GDM1 (cell line): ENCODE measurements at regions not wholly inside any gene's neighbourhood (a gene's known extent, or its start where the extent isn't known, plus 50 kb on each side); places are given as distances from the start of the nearest gene placed in this dataset.
A peak's percentile ranks its signal among the peaks of the same experiment; 100 is the strongest.

Experiments used
- DNase-seq: peaks from one replicate; lab custom pipeline; 2025; lab: John Stamatoyannopoulos, UW

DNA sequence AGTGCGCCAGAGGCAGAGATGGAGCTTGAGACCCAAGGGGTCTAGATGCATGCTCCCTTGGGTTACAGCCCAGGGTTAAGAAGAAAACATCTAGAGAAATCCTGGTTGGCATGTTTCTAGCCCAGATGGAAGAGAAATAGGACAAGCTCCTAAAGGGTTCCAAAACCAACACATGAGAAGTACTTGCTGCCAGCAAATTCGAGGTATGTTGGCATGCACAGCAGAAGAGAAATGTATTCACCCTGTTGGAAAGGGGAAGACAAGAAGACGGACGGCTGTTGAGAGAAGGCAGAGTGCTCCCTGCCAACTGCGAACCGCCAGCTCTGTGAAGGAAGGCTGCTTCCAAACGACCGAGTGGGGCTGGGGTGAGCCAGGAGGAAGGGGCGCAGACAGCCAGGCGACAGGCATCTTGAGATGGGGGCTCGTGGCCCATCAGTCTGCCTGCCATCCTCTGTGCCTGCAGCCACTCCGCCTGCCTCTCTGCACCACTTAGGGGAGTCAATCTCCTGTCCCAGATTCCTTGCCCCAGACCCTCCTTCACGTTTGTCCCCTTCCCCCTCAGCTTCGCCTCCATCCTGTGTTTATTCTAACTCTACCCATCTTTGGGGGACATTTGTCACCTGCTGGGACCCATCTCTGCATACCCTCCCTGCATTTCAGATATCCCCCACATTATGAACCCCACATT lies 249.2 kb downstream of the CDC5L start:
- DNase-seq = no peak

DNA sequence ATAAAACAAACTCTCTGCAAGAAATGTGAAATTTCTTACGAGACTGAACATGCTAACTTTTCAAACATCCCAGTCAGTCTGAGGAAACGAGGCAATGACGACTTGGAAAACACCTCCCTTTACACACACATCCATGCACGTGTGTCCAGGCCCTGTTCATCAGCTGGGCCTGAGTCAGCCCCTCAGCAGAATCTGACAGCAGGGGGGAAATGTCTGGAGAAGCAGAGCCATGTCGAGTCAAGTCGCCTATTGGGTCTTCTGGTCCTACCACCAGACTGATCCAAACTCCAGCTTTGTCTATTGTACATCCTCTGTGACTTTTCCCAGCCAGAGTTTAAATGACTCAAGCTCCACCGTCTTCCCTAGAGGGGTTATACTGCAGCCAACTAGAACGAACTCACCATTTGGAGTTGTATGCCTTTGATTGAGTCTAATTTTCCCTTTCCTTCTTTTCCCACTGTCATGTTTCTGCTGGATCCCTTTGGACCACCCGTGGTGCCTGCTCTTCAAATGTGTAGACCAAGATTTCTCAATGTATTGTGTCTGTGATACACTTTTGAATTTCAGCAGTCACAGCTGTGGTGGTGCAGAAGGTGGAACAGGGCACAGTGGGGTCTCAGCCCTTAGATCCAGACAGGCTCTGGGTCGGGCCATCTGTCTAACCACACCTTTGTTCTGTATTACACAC lies 254.0 kb downstream of the CDC5L start:
- no peak for DNase-seq

DNA sequence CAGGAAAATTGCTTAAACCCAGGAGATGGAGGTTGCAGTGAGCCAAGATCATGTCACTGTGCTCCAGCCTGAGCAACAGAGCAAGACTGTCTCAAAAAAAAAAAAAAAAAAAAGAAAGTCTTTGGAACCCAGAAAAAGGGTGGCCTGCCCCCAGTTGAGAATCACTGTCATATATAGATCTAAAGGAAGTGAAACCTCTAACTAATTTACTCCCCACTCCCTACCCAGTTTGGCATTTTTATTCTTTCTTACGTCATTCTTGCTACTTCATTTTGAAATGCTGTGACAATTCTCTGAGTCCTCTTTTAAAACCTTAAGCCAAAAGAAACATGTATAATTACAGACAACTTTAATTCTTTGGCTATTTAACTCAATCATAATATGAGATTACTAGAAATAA lies 254.8 kb downstream of the CDC5L start:
- no peak for DNase-seq

DNA sequence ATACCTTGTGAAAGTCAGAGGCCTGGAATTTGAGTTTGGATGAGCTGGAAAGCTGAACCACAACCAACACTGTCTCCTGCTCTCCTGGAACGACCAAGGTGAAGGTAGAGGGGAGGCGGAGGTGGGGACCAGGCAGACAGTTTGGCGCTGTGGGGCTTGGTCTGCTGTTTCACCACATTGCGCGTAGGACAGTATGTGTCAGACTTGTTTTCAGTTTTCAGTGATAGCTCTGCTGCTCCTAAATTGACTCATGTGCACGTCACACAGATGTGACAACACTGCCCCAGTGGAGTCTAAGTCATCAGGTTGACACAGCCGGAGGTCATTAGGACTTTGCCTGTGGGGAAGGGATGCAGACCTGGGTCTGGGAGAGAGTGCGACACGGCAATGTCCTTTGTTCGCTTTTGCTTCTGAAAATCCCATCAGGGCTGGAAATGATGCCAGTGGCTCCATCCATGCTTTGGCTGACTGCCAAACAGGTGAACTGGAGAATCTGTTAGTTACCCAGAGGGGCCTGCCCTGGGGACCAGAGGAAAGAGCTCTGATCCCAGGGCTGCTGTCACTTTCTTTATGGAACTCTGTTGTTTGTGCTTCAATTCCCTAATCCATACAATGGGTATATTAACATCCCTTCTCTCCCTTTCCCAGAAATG lies 255.5 kb downstream of the CDC5L start:
- DNase-seq = no peak

DNA sequence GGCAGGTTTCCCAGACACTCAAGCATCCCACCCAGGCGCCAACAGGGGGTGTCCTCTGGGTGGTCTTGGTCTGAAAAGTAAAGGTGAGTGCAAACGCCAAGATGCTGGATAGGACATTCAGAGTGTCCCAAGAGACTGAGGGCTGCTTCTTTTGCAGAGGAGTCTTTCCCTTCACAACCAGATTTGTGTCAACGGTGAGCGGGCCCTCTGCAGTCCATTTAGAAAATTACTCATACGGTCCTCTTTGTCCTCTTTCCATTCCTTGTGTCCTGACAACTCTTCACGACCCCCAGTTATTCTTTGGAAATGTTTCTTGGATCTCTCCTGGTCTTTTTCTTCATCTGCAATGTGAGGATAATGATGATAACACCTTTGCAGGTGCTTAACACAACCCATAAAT lies 257.8 kb downstream of the CDC5L start:
- DNase-seq = no peak

DNA sequence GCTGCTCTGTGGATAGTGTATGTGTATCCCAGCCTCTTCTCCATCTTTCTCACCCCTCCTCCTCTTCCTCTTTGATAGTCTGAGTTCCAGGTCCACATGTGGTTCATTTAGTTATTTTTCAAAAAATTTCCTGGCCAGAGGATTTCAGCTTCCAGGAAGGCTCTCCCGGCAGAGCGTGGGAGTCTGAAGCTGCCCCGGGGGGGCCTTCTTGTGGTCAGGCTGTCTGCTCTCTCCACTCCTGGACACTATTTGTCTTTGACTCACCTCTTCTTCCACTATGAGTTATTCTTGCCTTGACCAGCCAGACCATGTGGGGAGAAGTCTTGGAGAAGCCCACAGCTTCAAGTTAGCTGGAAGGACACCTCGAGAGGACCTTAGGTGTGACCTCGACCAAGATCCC lies 258.8 kb downstream of the CDC5L start:
- DNase-seq = no peak

DNA sequence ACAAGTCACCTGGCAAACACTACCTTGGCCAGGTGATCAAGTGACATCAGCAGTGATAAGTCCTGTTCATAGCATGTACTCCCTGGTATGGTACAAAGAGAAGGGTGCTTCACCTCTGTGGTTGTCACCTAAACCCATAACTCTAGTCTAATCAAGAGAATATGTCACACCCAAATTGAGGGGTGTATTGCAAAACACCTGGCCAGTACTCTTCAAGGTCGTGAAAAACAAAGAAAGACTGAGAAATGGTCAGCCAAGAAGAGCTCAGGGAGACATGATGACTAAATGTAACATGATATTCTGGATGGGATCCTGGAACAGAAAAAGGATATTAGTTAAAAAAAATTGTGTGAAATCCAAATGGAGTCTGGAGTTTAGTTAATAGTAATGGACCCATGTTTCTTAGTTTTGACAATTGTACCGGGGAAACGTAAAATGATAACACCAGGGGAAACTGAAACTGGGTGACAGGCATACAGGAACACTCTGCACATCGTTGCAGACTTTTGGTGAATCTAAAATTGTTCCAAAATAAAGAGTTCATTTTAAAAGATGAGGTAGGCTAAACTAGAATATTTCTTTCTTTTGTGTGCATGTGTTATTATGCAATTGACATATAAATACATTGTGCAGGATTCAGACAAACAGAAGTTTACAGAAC lies 262.0 kb downstream of the CDC5L start:
- no peak for DNase-seq

DNA sequence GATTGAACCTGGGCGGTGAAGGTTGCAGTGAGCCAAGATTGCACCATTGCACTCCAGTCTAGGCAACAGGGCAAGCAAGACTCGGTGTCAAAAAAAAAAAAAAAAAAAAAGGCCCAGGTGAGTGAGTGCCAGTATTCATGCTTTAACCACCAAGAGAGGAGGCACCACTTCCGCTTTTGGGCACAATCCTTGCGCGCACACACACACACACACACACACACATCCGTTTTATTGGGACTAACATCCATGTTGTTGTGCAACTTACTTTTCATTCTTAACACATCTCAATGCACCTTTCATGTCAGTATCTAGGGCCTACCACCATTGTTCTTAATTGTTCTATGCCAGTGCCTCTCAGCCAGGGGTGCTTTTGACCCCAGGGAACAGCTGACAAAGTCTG lies 263.0 kb downstream of the CDC5L start:
- DNase-seq = no peak

DNA sequence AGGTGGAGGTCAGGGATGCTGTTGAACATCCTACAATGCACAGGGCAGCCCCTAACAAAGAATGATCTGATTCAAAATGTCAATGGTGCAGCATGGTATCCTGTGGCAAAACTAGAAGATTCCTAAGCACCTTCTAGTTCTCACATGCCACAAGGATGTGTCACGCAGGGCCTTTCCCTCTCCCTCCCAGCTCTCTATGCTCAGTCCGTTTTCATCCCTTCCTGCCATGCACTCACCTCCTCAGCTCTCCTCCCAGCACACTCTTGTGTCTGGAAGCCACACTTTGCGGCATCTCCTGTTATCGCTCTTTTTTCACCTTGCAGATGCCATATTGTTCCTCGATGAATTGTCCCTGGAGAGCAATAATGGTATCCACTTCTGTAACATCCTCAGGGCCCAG lies 263.4 kb downstream of the CDC5L start:
- DNase-seq = no peak

DNA sequence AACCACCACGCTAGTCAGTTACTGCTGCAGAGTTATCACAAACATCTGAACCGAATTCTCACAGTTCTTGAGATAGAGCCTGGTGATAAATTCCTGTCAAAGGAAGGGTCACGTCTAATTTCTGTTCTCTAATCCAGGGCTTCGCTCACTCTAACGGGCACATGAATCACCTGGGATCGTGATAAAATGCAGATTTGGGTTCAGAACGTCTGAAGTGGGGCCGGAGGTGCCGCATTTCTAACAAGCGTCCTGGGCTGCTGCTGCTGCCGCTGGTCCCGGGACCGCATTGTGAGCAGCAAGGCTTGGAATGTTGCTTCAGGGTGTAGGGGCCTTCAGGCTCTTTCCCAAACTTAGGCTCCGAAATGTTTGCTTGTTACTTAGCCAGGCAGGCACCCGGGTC lies 264.1 kb downstream of the CDC5L start:
- DNase-seq = no peak

DNA sequence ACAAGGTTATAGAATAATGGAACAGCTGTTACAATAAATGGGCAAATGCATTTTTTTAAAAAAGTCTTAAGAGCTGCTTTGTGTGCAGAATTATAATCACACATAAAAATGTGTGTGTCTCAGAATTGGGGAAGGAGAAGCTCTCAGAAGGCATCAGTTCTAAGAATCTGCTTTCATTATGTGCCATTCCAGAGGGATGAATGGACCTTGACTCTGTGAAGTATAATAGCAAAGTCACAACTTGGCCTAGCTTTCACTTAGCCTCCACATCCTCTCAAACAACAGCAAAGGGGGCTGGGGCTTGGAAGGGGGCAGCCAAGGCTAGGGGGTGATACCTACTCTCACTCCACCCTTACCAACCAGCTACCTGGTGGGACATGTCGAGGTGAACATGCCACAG lies 265.0 kb downstream of the CDC5L start:
- DNase-seq = no peak

DNA sequence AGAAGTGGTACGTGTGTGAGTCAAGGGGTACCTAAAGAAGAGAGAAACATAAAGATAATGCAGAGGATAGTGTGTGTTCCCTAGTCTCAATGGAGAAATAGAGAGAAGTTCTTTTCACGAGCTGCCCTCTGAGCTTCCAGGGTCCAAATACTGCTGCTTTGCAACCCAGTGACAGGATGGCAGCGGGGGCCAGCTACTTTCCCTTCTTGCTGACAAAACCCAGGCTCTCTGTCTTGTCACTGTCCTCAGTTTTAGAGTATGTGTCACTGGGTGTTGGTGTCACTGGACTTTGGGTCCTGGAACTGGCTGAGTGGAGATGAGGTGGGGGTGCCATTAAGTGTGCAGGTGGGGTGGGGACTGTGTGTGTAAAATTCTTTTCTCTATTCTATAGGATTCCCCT lies 265.6 kb downstream of the CDC5L start:
- DNase-seq = no peak

DNA sequence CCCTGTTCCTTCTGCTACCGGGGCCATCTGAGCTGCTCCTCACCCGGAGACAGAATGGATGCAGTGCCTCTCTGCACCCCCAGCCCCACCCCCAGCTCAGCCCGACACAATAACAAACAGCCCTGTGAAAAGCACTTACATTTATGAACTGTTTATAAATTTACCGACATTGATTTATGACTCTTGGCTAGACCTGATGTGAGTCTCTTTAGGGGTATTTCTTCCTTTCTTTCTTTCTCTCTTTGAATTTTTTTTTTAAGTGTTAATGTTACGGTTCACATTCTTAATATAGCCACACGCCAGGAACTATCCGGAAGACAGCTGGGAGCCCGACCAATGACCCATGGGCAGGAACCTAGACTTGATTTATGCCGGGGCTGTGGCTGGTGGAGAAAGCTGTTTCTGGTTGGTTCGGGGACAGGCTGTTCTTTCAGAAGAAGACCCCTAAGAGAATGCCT lies 266.3 kb downstream of the CDC5L start:
- no peak for DNase-seq

DNA sequence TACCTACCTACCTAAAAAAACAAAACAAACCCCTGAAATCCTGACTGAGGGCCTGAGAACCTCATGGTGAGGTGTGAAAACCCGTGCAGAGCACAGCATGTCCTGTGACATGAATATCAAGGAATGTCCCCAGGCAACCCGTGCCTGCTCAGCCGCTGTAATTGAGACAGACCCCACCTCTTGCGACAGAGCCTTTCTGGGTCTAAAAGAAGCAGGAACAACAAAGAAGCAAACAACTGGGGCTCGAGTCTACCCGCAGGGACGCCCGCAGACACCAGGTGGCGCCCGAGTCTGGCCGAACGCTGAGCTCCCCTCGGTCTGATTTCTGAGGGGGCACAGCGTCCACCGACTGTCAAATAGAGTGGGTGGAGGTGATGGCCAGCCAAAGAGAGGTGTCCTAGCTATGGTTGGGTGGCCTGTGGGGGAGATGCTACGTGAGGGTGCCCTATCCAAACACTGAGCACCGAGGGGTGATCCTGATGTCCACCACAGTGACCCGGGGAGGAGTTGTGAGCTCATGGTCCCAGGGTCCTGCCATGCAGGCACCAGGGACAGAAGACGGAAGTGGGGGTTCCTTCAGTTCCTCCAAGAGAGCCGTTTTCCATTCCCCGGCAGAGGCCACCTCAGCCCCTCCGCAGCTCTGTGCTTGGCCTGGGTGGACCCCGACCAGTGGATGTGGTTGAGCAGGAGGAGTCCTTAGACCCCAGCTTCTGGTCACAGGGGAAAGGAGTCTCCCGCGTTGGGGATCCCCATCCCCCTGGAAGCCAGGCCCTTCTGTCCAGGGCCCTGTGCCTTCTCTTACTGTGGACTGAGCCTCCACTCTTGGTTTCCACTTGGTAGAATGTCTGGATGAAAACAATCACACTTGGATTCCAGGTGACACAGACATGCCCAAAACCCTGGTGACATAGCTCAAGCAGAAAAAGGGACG lies 268.2 kb downstream of the CDC5L start:
- peak; percentile 59 for DNase-seq

DNA sequence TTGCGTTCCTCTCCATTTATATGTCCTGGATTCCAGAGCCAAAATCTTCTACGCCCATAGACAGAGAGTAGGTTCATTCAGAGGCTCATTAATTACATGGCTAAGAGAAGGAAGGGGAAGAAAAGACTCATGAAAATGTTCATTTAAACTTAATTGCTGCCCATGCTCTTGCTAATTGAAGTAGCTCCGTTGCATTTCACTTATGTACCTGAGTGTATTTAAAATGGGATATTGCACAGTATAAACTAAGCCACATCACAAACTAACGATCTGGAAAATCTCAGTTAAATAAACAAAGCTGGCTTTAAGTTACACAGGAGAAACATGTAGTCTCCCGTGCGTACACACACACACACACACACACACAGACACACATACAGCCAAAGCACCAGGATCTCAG lies 269.2 kb downstream of the CDC5L start:
- no peak for DNase-seq

DNA sequence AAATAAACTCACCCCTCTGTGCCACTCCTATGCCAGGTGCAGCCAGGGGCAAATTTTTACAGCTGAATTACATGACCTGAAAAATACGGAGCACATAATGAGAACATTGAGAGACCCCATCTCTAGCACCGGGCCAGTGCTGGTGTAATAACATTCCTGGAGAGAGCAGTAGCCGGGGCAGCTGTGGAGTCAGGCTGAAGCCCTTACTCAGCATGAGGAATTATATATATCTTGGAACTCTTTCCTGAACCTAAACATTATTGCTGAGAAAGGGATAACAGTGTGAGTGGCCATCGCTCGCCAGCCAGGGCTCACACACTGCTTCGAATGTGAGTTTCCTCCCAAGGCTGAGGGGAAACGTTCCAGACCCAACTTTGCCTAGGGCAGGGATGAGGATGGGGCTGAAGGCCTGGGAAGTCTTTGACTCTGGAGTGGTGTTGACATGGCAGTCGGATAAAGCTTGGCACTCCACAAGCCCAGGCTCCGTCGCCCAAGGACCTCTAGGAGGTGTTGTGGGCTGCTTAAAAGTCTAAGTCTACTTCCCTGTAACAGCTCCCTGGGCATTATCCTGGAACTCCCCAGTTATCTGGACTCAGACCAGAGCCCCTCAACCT lies 269.8 kb downstream of the CDC5L start:
- DNase-seq = no peak

DNA sequence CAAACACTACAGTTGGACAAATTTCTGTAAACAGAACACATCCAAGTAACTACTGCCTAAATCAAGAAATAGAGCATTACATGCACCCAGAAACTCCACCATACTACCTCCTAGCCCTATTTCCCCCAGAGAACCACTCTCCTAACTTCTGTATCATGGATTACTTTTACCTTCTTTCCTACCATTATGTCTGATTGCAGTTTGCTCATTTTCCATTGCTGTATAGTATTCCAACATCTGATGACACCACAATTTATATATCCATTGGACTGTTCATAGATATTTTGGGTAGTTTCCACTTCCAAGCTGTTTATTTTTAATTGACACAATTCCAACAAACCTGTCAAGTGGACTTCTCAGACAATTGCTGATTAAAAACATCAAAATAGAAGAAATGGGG lies 271.1 kb downstream of the CDC5L start:
- DNase-seq = no peak

DNA sequence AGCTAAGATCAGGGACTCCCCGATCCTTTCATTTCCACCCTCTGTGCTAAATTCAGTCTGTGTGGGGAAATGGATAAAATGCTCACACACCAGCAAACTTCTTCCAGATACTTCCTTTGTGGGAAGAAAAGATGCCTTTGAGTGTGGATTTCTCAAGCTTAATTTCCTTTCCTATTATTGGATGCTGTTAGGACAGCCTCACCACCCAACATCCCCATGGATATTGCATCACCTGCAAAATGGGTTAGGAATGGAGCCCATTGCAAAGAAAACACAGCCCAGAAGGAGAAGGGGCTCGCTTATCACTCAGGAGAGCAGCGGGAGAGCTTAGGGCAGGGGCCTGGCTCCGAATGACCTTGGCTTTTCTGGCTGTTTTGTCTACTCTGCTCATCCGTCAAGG lies 272.2 kb downstream of the CDC5L start:
- DNase-seq = no peak

DNA sequence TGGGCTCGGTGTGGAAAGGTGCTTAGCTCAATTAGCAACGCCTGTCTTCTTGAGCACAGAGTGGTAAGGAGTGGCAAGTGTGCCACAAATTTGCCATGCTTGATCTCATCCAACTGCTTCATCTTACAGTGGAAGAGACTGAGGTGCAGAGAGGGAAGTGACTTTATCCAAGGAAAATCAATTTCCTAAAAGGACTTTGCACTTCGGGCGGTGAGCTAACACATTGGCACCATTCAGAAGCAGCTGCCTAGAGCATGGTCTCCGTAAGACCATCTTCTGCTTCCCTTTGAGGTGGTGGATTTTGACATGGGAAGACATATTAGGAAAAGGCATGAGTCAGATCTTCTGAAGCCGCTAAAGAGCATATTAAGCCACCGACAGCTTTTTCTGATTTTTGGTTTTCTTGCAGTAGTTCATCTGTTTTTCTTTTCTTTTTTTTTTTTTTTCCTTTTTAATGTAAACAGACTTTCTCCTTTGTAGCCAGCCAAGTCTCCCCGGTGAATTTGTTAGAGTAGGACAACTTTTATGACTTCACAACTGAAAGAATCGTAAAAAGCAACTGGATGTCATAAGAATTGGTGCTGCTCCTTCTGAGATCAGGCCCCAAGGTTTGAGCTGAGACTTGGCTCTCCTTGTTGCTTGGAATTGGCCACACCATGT lies 273.2 kb downstream of the CDC5L start:
- DNase-seq = no peak

DNA sequence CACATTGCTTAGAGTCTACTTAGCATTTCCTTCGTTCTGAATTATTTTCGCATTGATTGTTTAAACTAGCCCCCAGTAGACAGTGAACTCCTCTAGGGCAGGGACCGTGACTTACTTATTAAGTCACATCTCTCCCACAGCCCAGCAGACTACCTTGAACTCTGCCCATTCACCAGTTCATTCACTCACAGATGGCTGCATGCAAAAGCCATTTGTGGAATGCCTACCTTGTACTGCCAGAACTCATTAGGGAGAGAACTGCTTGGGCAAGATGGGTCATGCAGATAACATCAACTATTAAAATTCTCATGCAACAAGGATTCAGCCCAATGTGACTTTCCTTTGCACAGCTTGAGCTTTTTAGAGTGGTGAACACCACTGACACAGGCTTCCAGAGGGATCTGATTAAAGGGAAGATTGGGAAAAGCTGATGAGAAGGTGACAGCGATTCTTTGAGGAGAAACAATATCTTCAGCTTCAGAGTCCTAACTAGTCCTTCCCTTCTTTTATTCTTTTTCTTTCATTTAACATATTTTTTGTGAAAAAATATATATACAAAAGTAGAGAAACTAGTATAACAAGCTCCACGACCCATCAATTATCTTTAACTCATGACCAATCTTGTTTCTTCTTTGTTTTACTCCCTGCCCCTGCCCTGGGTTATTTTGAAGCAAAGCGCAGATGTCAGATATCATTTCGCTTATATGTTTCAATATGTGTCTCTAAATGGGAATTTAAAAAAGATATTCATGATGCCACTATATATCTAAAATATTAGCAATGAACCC lies 273.9 kb downstream of the CDC5L start:
- no peak for DNase-seq
